ENCODE measurements at regions not wholly inside any gene's neighbourhood (a gene's known extent, or its start where the extent isn't known, plus 50 kb on each side); places are given as distances from the start of the nearest gene placed in this dataset.
"Not testable (repeated sequence)": the region's sequence is repeated elsewhere in the genome, so short reads cannot be mapped to it uniquely, and the experiment has no call there.

GRCh38 chr5:158590746-158591300 is 508.9 kb downstream of the EBF1 start:
- Mint-ChIP-seq H3K4me3 (no peak overlapping the region), H3K36me3 (ENCODE audit: low read depth) (peaks cover 2% of the 10 kb centered on the region), H3K9me3 (no peaks in the 10 kb centered on the region), H3K27me3 (no peaks in the 10 kb centered on the region), H3K27ac (no peak overlapping the region), H3K4me1 (peaks cover 2% of the 10 kb centered on the region)
- no peak for ATAC-seq
- DNase-seq = no peak

DNA sequence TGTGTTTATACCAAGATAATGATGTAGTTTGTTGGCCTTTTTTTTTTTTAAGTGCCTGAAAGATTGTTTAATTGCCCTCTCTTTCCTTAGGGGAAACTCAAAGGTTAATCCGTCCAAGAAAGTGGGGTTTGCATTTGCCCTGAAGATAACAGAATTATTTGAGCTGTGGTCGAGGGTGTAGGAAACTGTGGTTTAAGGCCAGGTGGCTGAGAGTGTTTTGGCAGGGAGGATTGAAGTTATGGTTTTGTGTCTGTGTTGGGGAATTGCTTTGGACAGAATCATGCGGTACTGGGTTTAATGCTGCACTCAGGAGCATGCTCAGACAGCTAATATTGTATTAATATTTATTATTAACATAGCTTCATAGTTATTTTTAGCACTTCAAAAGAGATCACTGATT is 509.8 kb downstream of the EBF1 start:
- DNase-seq = no peak
- ATAC-seq = no peak

DNA sequence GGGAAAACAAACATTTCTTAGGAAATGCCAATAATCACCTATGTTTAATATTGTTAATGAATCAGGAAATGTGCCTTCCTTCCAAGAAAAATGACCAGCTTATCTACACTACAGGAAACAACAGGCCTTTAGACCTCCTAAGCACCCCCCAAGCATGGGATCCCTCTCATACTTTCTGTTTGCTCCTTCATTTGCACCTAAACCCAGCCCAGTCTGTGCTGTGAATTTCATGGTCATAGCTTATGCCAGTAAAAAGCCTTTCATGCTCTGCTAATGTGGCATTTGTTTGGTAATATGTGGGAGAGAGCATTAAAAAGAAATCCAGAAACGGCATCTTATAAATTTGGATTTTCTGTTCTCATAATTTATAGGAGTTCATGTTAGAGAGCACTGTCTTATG is 511.1 kb downstream of the EBF1 start:
- DNase-seq (no peak), ATAC-seq (no peak)
- H3K4me1 Mint-ChIP-seq = peaks cover 2% of the 10 kb centered on the region
- H3K27ac Mint-ChIP-seq = no peak overlapping the region
- H3K36me3 Mint-ChIP-seq (ENCODE audit: low read depth) = peaks cover 2% of the 10 kb centered on the region
- peaks cover 11% of the 10 kb centered on the region for H3K9me3 Mint-ChIP-seq
- H3K4me3 Mint-ChIP-seq = no peak overlapping the region
- H3K27me3 Mint-ChIP-seq = no peaks in the 10 kb centered on the region

More for the DNA sequence above, 509.8 kb downstream of the EBF1 start:
- no peaks in the 10 kb centered on the region for H3K27me3 Mint-ChIP-seq
- peaks cover 2% of the 10 kb centered on the region for H3K36me3 Mint-ChIP-seq (ENCODE audit: low read depth)
- peaks cover 7% of the 10 kb centered on the region for H3K9me3 Mint-ChIP-seq
- H3K27ac Mint-ChIP-seq = no peak overlapping the region
- no peak overlapping the region for H3K4me3 Mint-ChIP-seq
- H3K4me1 Mint-ChIP-seq = peaks cover 2% of the 10 kb centered on the region

DNA sequence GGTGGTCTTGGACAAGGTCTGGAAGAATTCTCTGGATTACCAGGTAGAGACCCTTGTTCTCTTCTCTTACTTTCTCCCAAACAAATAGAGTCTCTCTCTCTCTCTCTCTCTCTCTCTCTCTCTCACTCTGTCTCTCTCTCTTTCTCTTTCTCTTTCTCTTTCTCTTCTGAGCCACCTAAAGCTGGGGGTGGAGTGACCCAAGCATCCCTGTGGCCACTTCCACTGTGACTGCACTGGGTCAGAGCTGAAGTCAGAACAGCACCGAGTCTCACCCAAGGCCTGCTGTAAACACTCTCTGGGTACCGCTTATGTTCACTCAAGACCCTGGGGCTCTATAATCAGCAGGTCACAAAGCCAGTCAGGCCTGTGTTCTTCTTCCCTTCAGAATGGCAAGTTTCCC is 513.7 kb downstream of the EBF1 start:
- ATAC-seq = no peak
- DNase-seq = no peak
- Mint-ChIP-seq H3K36me3 (ENCODE audit: low read depth) (peaks cover 2% of the 10 kb centered on the region), H3K9me3 (peaks cover 11% of the 10 kb centered on the region), H3K4me1 (peaks cover 2% of the 10 kb centered on the region), H3K4me3 (no peak overlapping the region), H3K27me3 (no peaks in the 10 kb centered on the region), H3K27ac (no peak overlapping the region)

DNA sequence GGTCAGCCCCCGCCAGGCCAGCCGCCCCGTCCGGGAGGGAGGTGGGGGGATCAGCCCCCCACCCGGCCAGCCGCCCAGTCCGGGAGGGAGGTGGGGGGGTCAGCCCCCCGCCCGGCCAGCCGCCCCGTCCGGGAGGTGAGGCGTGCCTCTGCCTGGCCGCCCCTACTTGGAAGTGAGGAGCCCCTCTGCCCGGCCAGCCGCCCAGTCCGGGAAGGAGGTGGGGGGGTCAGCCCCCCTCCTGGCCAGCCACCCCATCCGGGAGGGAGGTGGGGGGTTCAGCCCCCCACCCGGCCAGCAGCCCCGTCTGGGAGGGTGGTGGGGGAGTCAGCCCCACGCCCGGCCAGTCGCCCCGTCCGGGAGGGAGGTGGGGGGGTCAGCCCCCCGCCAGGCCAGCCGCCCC is 517.0 kb downstream of the EBF1 start:
- not testable (repeated sequence) for H3K4me1 Mint-ChIP-seq; H3K27ac Mint-ChIP-seq; DNase-seq; H3K36me3 Mint-ChIP-seq (ENCODE audit: low read depth); H3K4me3 Mint-ChIP-seq; H3K27me3 Mint-ChIP-seq; ATAC-seq
- peaks cover 20% of the 10 kb centered on the region for H3K9me3 Mint-ChIP-seq

- ATAC-seq (no peak), DNase-seq (no peak)
- Mint-ChIP-seq H3K4me3 (no peak overlapping the region), H3K27ac (no peak overlapping the region), H3K36me3 (ENCODE audit: low read depth) (no peaks in the 10 kb centered on the region), H3K4me1 (no peaks in the 10 kb centered on the region), H3K27me3 (no peaks in the 10 kb centered on the region), H3K9me3 (peaks cover 4% of the 10 kb centered on the region)
Observed at GRCh38 chr5:158573829-158574228, 525.9 kb downstream of the EBF1 start.

DNA sequence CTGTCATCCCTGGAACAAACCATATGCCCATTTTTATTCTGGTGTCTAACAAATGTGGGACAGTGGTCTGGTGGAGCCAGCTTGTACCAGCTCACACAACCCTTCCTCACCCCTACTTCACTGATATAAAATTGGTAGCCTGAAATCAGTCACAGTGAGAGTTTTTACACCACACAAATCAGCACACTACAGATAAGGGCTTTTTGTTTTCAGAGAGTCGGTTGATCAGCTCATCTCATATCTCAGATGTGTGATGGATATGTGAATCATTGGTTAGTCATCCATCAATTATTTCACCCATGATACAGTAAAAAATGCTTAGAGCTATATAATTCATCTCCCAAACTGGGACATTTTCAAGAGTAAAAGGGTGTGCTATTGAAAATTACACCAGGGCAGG is 529.2 kb downstream of the EBF1 start:
- H3K36me3 Mint-ChIP-seq (ENCODE audit: low read depth) = no peaks in the 10 kb centered on the region
- H3K4me3 Mint-ChIP-seq = no peak overlapping the region
- no peaks in the 10 kb centered on the region for H3K9me3 Mint-ChIP-seq
- H3K27ac Mint-ChIP-seq = no peak overlapping the region
- ATAC-seq (no peak), DNase-seq (no peak)
- H3K27me3 Mint-ChIP-seq = no peaks in the 10 kb centered on the region
- no peaks in the 10 kb centered on the region for H3K4me1 Mint-ChIP-seq

GRCh38 chr5:158569534-158569933 is 530.2 kb downstream of the EBF1 start:
- Mint-ChIP-seq H3K27me3 (no peaks in the 10 kb centered on the region), H3K9me3 (no peaks in the 10 kb centered on the region), H3K36me3 (ENCODE audit: low read depth) (no peaks in the 10 kb centered on the region), H3K4me1 (no peaks in the 10 kb centered on the region), H3K27ac (no peak overlapping the region), H3K4me3 (no peak overlapping the region)
- DNase-seq = no peak
- ATAC-seq = no peak

DNA sequence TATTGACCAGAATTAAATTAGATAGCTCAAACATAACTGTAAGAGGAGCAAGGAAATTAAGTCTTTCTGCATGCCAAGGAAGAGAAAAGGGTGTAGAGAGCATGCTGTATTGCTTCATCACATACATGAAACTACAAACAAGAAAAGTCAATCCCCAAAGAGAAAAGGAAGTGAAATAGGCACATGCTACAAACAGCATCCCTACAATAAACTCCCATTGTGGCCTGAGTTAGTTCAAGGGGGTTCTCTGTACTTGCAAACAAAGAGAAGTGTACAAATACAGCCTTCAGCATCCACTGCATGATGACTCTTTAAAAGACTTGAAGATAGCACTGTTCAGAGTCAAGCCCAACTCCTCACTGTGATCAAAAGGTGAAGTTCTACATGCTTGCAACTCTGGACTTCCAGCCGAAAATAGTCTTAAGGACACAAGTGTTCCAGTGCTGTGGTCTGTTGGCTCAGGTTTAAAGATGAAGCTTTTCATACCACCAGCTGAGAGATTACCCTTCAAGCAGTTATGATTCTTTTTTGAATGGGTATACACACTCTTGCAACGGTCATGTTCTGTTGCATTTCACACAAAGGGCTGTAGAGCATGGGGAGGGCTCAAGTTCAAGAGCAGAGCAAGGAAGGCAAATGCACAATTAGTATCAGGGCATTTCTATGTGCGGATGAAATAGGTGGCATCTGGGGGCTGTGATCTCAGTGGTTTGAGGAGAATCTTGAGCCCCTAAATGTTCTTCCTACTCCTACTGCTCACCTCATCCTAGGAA is 534.5 kb downstream of the EBF1 start:
- H3K4me3 Mint-ChIP-seq = no peak overlapping the region
- H3K9me3 Mint-ChIP-seq = no peaks in the 10 kb centered on the region
- no peaks in the 10 kb centered on the region for H3K27me3 Mint-ChIP-seq
- no peak for ATAC-seq
- H3K36me3 Mint-ChIP-seq (ENCODE audit: low read depth) = no peaks in the 10 kb centered on the region
- no peak overlapping the region for H3K27ac Mint-ChIP-seq
- DNase-seq = no peak
- peaks cover 4% of the 10 kb centered on the region for H3K4me1 Mint-ChIP-seq

DNA sequence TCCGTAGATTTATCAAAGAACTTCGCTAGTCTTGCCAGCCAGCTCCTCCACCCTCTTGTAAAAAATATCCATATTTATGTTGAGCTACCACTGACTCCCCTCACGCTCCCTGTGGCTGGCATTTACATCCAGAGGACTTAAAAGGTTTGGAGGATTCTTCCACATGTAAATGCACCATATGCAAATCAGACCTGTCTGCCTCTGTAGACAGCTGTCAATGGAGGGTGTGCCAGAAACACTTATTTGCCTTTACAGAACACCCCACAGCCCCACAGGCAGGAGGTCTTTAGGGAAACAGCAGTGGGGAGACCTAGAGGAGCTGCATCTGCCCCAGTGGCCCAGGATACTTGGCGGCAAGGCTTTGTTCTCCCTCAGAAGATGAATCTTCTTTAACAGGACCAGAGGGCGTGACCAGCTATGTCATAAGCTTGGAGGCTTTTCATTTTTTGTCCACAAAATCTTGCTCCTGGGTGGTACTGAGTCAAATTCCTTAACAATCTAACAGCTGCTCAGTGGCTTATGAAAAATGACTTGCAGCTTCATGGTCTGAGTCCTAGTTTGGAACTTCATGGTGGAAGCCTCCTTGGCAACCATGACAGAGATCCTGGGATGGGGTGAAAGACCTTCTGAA is 535.8 kb downstream of the EBF1 start:
- H3K27ac Mint-ChIP-seq = no peak overlapping the region
- no peaks in the 10 kb centered on the region for H3K36me3 Mint-ChIP-seq (ENCODE audit: low read depth)
- no peaks in the 10 kb centered on the region for H3K9me3 Mint-ChIP-seq
- H3K4me3 Mint-ChIP-seq = no peak overlapping the region
- H3K27me3 Mint-ChIP-seq = no peaks in the 10 kb centered on the region
- DNase-seq (no peak), ATAC-seq (no peak)
- H3K4me1 Mint-ChIP-seq = peaks cover 5% of the 10 kb centered on the region

DNA sequence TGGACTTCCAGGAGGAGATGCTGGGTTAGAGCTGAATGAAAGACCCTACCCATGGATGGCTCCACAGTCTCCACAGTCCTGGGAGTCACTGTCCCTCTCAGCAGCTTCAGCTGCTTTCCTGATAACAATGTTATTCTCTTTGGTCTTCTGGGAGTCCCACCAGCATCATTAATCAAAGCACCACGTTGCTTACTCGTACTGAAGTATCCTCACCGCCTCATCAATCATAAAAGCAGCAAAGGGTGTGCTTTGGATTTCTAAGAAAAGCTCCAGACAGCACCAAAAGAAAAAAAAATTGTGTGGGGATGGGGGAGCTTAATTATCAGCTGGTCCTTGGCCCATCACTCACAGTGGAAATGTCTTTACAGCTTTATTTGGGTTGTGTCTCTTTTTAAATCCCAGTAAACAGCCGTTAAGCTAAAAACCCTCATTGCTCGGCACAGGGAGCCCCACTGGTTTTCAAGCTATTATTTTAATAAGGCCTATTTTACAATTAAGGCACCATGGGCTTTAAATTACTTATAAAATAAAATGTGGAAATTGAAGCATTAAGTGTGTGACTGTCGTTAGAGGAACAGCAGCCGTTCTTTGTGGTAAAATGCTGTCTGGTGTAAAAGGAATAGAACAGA is 538.0 kb downstream of the EBF1 start:
- H3K36me3 Mint-ChIP-seq (ENCODE audit: low read depth) = no peaks in the 10 kb centered on the region
- no peak for DNase-seq
- H3K9me3 Mint-ChIP-seq = no peaks in the 10 kb centered on the region
- H3K4me3 Mint-ChIP-seq = no peak overlapping the region
- H3K27ac Mint-ChIP-seq = no peak overlapping the region
- H3K4me1 Mint-ChIP-seq = peaks cover 5% of the 10 kb centered on the region
- no peaks in the 10 kb centered on the region for H3K27me3 Mint-ChIP-seq
- no peak for ATAC-seq

DNA sequence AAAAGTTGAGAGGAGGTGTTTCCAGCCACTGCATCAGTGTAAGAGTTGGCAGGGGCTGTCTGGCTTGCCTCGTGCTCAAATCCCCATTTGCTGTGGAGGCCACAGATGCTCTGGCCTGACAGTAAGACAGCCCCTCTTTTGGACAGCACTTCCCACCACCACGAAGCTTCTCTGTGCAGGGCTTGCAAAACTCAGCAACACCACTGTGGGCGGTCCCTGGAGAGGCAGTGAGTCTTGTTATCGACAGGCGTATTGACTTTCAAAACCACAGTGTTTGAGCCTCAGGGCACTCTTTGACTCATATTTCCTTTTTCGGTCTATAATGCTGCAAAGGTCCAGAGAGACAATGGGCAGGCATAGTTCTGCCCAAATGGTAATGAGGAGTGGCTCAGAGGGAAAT is 539.5 kb downstream of the EBF1 start:
- Mint-ChIP-seq H3K4me3 (no peak overlapping the region), H3K36me3 (ENCODE audit: low read depth) (no peaks in the 10 kb centered on the region), H3K9me3 (no peaks in the 10 kb centered on the region), H3K27me3 (no peaks in the 10 kb centered on the region), H3K27ac (no peak overlapping the region), H3K4me1 (peaks cover 5% of the 10 kb centered on the region)
- ATAC-seq (peak; percentile 28), DNase-seq (no peak)

- no peak overlapping the region for H3K27ac Mint-ChIP-seq
- H3K36me3 Mint-ChIP-seq (ENCODE audit: low read depth) = no peaks in the 10 kb centered on the region
- peaks cover 5% of the 10 kb centered on the region for H3K4me1 Mint-ChIP-seq
- DNase-seq = no peak
- no peak overlapping the region for H3K4me3 Mint-ChIP-seq
- ATAC-seq = no peak
- no peaks in the 10 kb centered on the region for H3K9me3 Mint-ChIP-seq
- no peaks in the 10 kb centered on the region for H3K27me3 Mint-ChIP-seq
Observed at GRCh38 chr5:158559643-158560042, 540.1 kb downstream of the EBF1 start.

DNA sequence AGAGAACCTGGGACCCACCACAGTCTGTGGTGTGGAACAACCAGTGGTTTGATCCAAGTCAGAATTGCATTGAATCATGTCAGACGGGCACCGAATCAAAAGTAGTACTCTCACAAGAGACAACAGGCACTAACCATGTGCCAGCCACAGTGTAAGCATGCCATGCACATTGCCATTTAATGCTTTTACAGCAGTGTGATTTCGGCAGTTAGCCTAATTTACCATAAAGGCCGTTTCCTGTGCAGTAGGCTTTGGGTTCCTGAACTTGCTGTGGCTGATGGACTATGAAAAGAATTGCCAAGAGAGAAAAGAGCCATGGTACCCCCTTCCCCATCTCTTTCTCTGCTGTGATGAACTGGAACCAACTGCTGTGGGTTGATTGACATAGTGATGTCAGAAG is 540.6 kb downstream of the EBF1 start:
- Mint-ChIP-seq H3K27ac (no peak overlapping the region), H3K27me3 (no peaks in the 10 kb centered on the region), H3K4me3 (no peak overlapping the region), H3K4me1 (peaks cover 5% of the 10 kb centered on the region), H3K36me3 (ENCODE audit: low read depth) (no peaks in the 10 kb centered on the region), H3K9me3 (no peaks in the 10 kb centered on the region)
- no peak for DNase-seq
- no peak for ATAC-seq

GRCh38 chr5:158553962-158554336 is 545.8 kb downstream of the EBF1 start:
- Mint-ChIP-seq H3K4me1 (no peaks in the 10 kb centered on the region), H3K27me3 (no peaks in the 10 kb centered on the region), H3K36me3 (ENCODE audit: low read depth) (no peaks in the 10 kb centered on the region), H3K9me3 (no peaks in the 10 kb centered on the region), H3K27ac (no peak overlapping the region), H3K4me3 (no peak overlapping the region)
- no peak for ATAC-seq
- DNase-seq = no peak
